Fibroblast of lung (primary cell): ENCODE measurements at regions not wholly inside any gene's neighbourhood (a gene's known extent, or its start where the extent isn't known, plus 50 kb on each side); places are given as distances from the start of the nearest gene placed in this dataset.

Source experiments
- DNase-seq, 2 donors: peaks; one replicate each; pipeline versions ENCODE4 v3.0.0 to v3.0.0-alpha.2; 2010; ENCODE audit warnings: low read depth in 2 of 2
- H2AFZ ChIP-seq: 2 replicates; pipeline ENCODE4 v1.5.1; 2012; ENCODE audit warnings: low read length, control low read depth, inconsistent platforms
- H3K27ac ChIP-seq: 2 replicates; pipeline ENCODE4 v1.5.1; 2011; ENCODE audit warnings: low read length, control low read depth; ENCODE audit not compliant: insufficient read depth
- H3K27me3 ChIP-seq: 2 replicates; pipeline ENCODE4 v1.5.1; 2011; ENCODE audit warnings: mild to moderate bottlenecking, low read length; ENCODE audit not compliant: control insufficient read depth, insufficient read depth
- H3K36me3 ChIP-seq: 2 replicates; pipeline ENCODE4 v1.5.1; 2011; ENCODE audit warnings: low read length; ENCODE audit not compliant: control insufficient read depth, insufficient read depth
- H3K4me1 ChIP-seq: 2 replicates; pipeline ENCODE4 v1.5.1; 2011; ENCODE audit warnings: low read length; ENCODE audit not compliant: control insufficient read depth, insufficient read depth; ENCODE audit errors: extremely low read depth
- H3K4me2 ChIP-seq: 2 replicates; pipeline ENCODE4 v1.5.1; 2011; ENCODE audit warnings: low read length, control low read depth; ENCODE audit not compliant: insufficient read depth; ENCODE audit errors: extremely low read depth
- H3K4me3 ChIP-seq, 4 experiments: fragments of 200-600 bp in 1 of 4; sonication (generic) in 1 of 4; replicated peaks in 1 of 4; 2 replicates each; pipeline ENCODE4 v1.5.1; 2011 to 2016; ENCODE audit warnings: low read length in 4 of 4, low read depth in 3 of 4, mild to moderate bottlenecking in 3 of 4, control low read depth in 2 of 4, inconsistent platforms in 1 of 4, mixed read lengths in 1 of 4; ENCODE audit not compliant: insufficient read depth in 1 of 4; ENCODE audit errors: control extremely low read depth in 1 of 4
- H3K79me2 ChIP-seq: 2 replicates; pipeline ENCODE4 v1.5.1; 2012; ENCODE audit warnings: mild to moderate bottlenecking, low read length, inconsistent platforms; ENCODE audit not compliant: control insufficient read depth, insufficient read depth
- H3K9ac ChIP-seq: 2 replicates; pipeline ENCODE4 v1.5.1; 2011; ENCODE audit warnings: mild to moderate bottlenecking, low read length, control low read depth; ENCODE audit not compliant: insufficient read depth
- H3K9me3 ChIP-seq: 2 replicates; pipeline ENCODE4 v1.5.1; 2012; ENCODE audit warnings: low read depth, low read length; ENCODE audit not compliant: control insufficient read depth, insufficient read depth
- H4K20me1 ChIP-seq: 2 replicates; pipeline ENCODE4 v1.5.1; 2011; ENCODE audit warnings: low read length; ENCODE audit not compliant: control insufficient read depth, insufficient read depth; ENCODE audit errors: extremely low read depth
- CTCF ChIP-seq, 2 donors: IDR thresholded peaks in 1 of 2; conservative IDR thresholded peaks in 1 of 2; 1 replicate in 1 of 2; 2 replicates in 1 of 2; pipeline ENCODE4 v1.5.1; 2011 to 2012; ENCODE audit warnings: low read length in 2 of 2, control low read depth in 1 of 2, inconsistent platforms in 1 of 2, low read depth in 1 of 2, mild to moderate bottlenecking in 1 of 2
- EZH2 ChIP-seq: IDR thresholded peaks from 2 replicates; pipeline ENCODE4 v1.5.1; 2012; ENCODE audit warnings: low read length, control low read depth, mild to moderate bottlenecking; ENCODE audit errors: missing control alignments

GRCh38 chr4:29653221-29653620 is 1066.9 kb upstream of the PCDH7 start:
- Histone ChIP-seq H3K9me3 (no peaks in the 10 kb centered on the region), H3K4me1 (no peaks in the 10 kb centered on the region), H2AFZ (no peak overlapping the region), H3K27ac (no peak overlapping the region), H3K9ac (no peak overlapping the region), H3K36me3 (no peaks in the 10 kb centered on the region), H4K20me1 (no peaks in the 10 kb centered on the region), H3K4me2 (no peak overlapping the region), H3K4me3 (no peak overlapping the region), H3K27me3 (no peaks in the 10 kb centered on the region), H3K79me2 (no peaks in the 10 kb centered on the region)
- no peak for DNase-seq
- TF ChIP-seq EZH2, result no peak
- no peak for TF ChIP-seq CTCF (conservative IDR thresholded peaks at IDR 0.05 in 1 of 2, IDR thresholded peaks at IDR 0.05 in 1 of 2; ENCODE audit: low read depth in 1 of 2, low read length in 2 of 2)

GRCh38 chr4:29680644-29681043 is 1039.5 kb upstream of the PCDH7 start:
- Histone ChIP-seq H3K4me3 (no peak overlapping the region), H3K27ac (no peak overlapping the region), H3K9me3 (no peaks in the 10 kb centered on the region), H2AFZ (no peak overlapping the region), H3K4me1 (no peaks in the 10 kb centered on the region), H3K36me3 (no peaks in the 10 kb centered on the region), H3K27me3 (no peaks in the 10 kb centered on the region), H3K4me2 (no peak overlapping the region), H3K79me2 (no peaks in the 10 kb centered on the region), H4K20me1 (no peaks in the 10 kb centered on the region), H3K9ac (no peak overlapping the region)
- TF ChIP-seq EZH2, result no peak
- TF ChIP-seq CTCF (conservative IDR thresholded peaks at IDR 0.05 in 1 of 2, IDR thresholded peaks at IDR 0.05 in 1 of 2; ENCODE audit: low read depth in 1 of 2, low read length in 2 of 2), result no peak
- DNase-seq, result no peak

- Histone ChIP-seq H3K4me2 (no peak overlapping the region), H3K27ac (no peak overlapping the region), H3K36me3 (no peaks in the 10 kb centered on the region), H3K9me3 (no peaks in the 10 kb centered on the region), H3K27me3 (no peaks in the 10 kb centered on the region), H3K4me3 (no peak overlapping the region), H3K4me1 (no peaks in the 10 kb centered on the region), H4K20me1 (no peaks in the 10 kb centered on the region), H2AFZ (no peak overlapping the region), H3K79me2 (no peaks in the 10 kb centered on the region), H3K9ac (no peak overlapping the region)
- no peak for DNase-seq
- TF ChIP-seq CTCF (conservative IDR thresholded peaks at IDR 0.05 in 1 of 2, IDR thresholded peaks at IDR 0.05 in 1 of 2; ENCODE audit: low read depth in 1 of 2, low read length in 2 of 2) (no peak), EZH2 (no peak)
Observed at GRCh38 chr4:29704059-29704458, 1016.1 kb upstream of the PCDH7 start.
